ENCODE measurements at regions not wholly inside any gene's neighbourhood (a gene's known extent, or its start where the extent isn't known, plus 50 kb on each side); places are given as distances from the start of the nearest gene placed in this dataset.
A peak's percentile ranks its signal among the peaks of the same experiment; 100 is the strongest.

- Histone ChIP-seq H3K27ac (ENCODE audit: low read depth in 1 of 2, low read length in 1 of 2) (no peak overlapping the region), H3K4me1 (ENCODE audit: control insufficient read depth in 5 of 5, insufficient read depth in 5 of 5, low read length in 5 of 5) (peaks cover 0 to 5% (median 0%) of the 10 kb centered on the region in 5 donors), H3K9ac (ENCODE audit: insufficient read depth in 1 of 2, low read length in 2 of 2) (no peak overlapping the region), H3K36me3 (ENCODE audit: control insufficient read depth in 4 of 4, insufficient read depth in 4 of 4, low read length in 4 of 4) (no peaks in the 10 kb centered on the region), H3K27me3 (ENCODE audit: control insufficient read depth in 3 of 3, insufficient read depth in 3 of 3, low read length in 2 of 3) (peaks cover 0 to 3% (median 0%) of the 10 kb centered on the region in 3 donors), H3K9me3 (ENCODE audit: control insufficient read depth in 4 of 4, insufficient read depth in 3 of 4, low read length in 3 of 4) (peaks cover 0 to 6% (median 0%) of the 10 kb centered on the region in 4 donors), H3K4me3 (no peak overlapping the region)
- TF ChIP-seq CTCF (IDR thresholded peaks at IDR 0.05; ENCODE audit: control extremely low read depth, extremely low read depth) = no peak
- ATAC-seq (ENCODE audit: insufficient read depth, low FRiP score) (peak; percentile 45), DNase-seq (peak in 1 of 3 donors; percentile 46)
- WGBS, 2 donors = 61 to 67% methylated on average over 11 of the region's 11 CpGs
These were observed 76.8 kb upstream of the DUSP22 start for GRCh38 chr6:215335-216034.

- TF ChIP-seq CTCF (IDR thresholded peaks at IDR 0.05; ENCODE audit: control extremely low read depth, extremely low read depth) = no peak
- no peak for DNase-seq
- Histone ChIP-seq H3K4me1 (ENCODE audit: control insufficient read depth in 5 of 5, insufficient read depth in 5 of 5, low read length in 5 of 5) (peaks cover 0 to 8% (median 0%) of the 10 kb centered on the region in 5 donors), H3K9ac (ENCODE audit: insufficient read depth in 1 of 2, low read length in 2 of 2) (no peak overlapping the region), H3K27ac (ENCODE audit: low read depth in 1 of 2, low read length in 1 of 2) (no peak overlapping the region), H3K9me3 (ENCODE audit: control insufficient read depth in 4 of 4, insufficient read depth in 3 of 4, low read length in 3 of 4) (peaks cover 0 to 5% (median 0%) of the 10 kb centered on the region in 4 donors), H3K36me3 (ENCODE audit: control insufficient read depth in 4 of 4, insufficient read depth in 4 of 4, low read length in 4 of 4) (no peaks in the 10 kb centered on the region), H3K27me3 (ENCODE audit: control insufficient read depth in 3 of 3, insufficient read depth in 3 of 3, low read length in 2 of 3) (no peaks in the 10 kb centered on the region), H3K4me3 (no peak overlapping the region)
- 90 to 93% methylated on average over 12 of the region's 12 CpGs for WGBS, 2 donors
- ATAC-seq (ENCODE audit: insufficient read depth, low FRiP score) = no peak
These were observed 75.1 kb upstream of the DUSP22 start for GRCh38 chr6:217048-217659.

GRCh38 chr6:218153-219018 lies 73.9 kb upstream of the DUSP22 start:
- WGBS, 2 donors = 92 to 93% methylated on average over 22 of the region's 22 CpGs
- no peak overlapping the region for H3K4me3 ChIP-seq
- H3K4me1 ChIP-seq (ENCODE audit: control insufficient read depth in 5 of 5, insufficient read depth in 5 of 5, low read length in 5 of 5) = peaks cover 0 to 8% (median 0%) of the 10 kb centered on the region in 5 donors
- H3K9me3 ChIP-seq (ENCODE audit: control insufficient read depth in 4 of 4, insufficient read depth in 3 of 4, low read length in 3 of 4) = peaks cover 0 to 5% (median 0%) of the 10 kb centered on the region in 4 donors
- DNase-seq (no peak), ATAC-seq (ENCODE audit: insufficient read depth, low FRiP score) (no peak)
- H3K36me3 ChIP-seq (ENCODE audit: control insufficient read depth in 4 of 4, insufficient read depth in 4 of 4, low read length in 4 of 4) = no peaks in the 10 kb centered on the region
- H3K9ac ChIP-seq (ENCODE audit: insufficient read depth in 1 of 2, low read length in 2 of 2) = no peak overlapping the region
- TF ChIP-seq CTCF (IDR thresholded peaks at IDR 0.05; ENCODE audit: control extremely low read depth, extremely low read depth) = no peak
- no peak overlapping the region for H3K27ac ChIP-seq (ENCODE audit: low read depth in 1 of 2, low read length in 1 of 2)
- no peaks in the 10 kb centered on the region for H3K27me3 ChIP-seq (ENCODE audit: control insufficient read depth in 3 of 3, insufficient read depth in 3 of 3, low read length in 2 of 3)

All from lung (tissue), 11 donors.